ENCODE measurements at regions not wholly inside any gene's neighbourhood (a gene's known extent, or its start where the extent isn't known, plus 50 kb on each side); places are given as distances from the start of the nearest gene placed in this dataset.

- no peak for DNase-seq (ENCODE audit: low read depth, low spot score)
Observed at GRCh38 chr5:175037820-175038219, 313.4 kb downstream of the MSX2 start.

DNA sequence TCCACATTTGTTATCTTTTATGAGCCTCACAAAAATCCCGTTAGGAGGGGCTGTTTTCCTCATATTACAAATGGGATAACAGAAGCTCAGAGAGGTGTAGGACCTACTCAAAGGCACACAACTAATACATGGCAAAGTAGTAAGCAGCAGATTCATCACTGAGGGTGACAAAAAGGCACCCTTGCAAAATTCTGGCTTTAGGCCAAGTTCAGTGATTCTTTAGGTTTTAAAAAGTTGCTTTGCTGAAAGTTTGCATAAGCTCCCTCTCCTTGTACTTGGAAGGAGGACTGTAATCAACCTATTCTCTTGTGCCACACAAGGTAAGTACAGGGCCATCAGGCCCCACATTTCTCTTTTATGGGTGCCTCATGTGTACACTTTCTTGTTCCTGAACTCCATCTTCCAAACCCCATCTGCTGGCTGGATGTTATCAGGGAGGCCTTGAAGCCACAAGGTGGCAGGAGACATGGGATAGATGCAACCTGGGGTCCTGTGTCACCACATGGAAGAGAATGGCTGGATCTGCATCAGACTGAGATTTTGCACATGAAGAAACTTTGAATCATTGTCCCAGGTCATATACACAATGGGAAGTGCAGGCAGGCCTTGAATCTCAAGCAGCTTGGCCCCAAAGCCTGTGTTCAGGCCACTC is 311.6 kb downstream of the MSX2 start:
- no peak for DNase-seq (ENCODE audit: low read depth, low spot score)

DNA sequence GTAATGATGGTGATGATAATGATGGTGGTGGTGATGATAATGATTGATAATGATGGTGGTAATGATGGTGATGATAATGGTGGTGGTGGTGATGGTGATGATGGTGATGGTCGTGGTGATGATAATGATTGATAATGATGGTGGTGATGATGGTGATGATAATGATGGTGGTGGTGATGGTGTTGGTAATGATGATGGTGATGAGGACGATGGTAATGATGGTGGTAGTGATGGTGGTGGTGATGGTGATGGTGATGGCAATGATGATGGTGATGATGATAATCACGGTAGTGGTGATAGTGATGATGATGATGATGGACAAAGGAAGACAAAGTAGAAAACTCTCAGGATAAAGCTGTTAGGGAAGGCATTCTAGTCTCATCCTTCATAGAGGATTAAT is 310.5 kb downstream of the MSX2 start:
- no peak for DNase-seq (ENCODE audit: low read depth, low spot score)

GRCh38 chr5:175032741-175033151 is 308.4 kb downstream of the MSX2 start:
- DNase-seq (ENCODE audit: low read depth, low spot score): no peak

GRCh38 chr5:175032013-175032412 is 307.6 kb downstream of the MSX2 start:
- DNase-seq (ENCODE audit: low read depth, low spot score): no peak

- no peak for DNase-seq (ENCODE audit: low read depth, low spot score)
Observed at GRCh38 chr5:175027390-175027789, 303.0 kb downstream of the MSX2 start.

DNA sequence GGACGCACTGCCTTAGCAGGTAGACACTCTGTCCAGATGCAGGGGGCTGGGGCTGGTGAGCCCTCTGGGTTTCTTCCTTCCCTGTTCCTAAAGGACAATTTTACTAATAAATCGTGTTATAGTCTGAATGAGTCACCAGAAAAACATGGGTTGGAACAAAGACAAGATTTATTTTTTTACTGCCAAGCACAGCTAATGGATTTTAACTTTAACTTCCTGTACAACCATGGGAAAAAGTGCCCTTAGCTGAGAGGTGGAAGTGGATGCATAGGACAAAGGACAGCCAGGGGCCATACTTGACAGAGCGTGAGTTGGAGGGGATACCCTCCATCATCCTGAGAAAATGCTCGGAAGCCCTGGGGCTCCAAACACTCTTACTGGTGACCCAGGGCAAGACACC is 300.7 kb downstream of the MSX2 start:
- DNase-seq (ENCODE audit: low read depth, low spot score): no peak

- DNase-seq (ENCODE audit: low read depth, low spot score): no peak
Observed at GRCh38 chr5:175021841-175022625, 297.7 kb downstream of the MSX2 start.

- DNase-seq (ENCODE audit: low read depth, low spot score): no peak
Observed at GRCh38 chr5:175021321-175021720, 296.9 kb downstream of the MSX2 start.

DNA sequence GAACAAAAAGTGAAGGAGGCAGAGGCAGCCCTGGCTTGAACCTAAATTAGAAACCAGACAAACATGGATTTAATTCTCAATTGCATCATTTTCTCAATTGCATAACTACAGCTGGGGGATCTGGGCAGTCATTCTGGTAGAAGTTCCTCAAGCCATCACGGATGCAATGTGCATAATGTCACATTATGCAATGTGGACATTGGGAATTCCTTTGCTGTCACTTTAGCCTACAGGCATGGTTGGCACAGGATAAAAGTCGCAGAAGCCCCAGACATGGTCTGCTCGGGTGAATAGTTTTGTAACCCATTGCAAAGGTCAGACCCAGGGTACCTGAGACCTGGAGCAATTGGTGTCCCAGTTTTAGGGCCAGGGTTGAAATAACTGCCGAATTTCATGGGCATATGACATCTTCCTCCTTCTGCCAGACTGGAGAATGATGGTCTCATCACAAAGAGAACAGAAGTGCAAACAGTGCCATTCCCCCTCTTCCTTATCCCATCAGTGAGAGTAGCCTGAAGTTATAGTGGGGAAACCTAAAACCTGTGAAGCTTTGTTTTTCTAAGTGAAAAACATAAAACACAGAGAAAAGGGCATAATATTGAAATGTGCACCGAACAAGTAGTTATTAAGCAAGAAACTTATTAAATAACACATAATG is 290.8 kb downstream of the MSX2 start:
- DNase-seq (ENCODE audit: low read depth, low spot score): no peak

GRCh38 chr5:175013251-175013650 is 288.9 kb downstream of the MSX2 start:
- DNase-seq (ENCODE audit: low read depth, low spot score): no peak

GRCh38 chr5:175012267-175012666 is 287.9 kb downstream of the MSX2 start:
- no peak for DNase-seq (ENCODE audit: low read depth, low spot score)

- no peak for DNase-seq (ENCODE audit: low read depth, low spot score)
Observed at GRCh38 chr5:175003531-175003930, 279.1 kb downstream of the MSX2 start.

DNA sequence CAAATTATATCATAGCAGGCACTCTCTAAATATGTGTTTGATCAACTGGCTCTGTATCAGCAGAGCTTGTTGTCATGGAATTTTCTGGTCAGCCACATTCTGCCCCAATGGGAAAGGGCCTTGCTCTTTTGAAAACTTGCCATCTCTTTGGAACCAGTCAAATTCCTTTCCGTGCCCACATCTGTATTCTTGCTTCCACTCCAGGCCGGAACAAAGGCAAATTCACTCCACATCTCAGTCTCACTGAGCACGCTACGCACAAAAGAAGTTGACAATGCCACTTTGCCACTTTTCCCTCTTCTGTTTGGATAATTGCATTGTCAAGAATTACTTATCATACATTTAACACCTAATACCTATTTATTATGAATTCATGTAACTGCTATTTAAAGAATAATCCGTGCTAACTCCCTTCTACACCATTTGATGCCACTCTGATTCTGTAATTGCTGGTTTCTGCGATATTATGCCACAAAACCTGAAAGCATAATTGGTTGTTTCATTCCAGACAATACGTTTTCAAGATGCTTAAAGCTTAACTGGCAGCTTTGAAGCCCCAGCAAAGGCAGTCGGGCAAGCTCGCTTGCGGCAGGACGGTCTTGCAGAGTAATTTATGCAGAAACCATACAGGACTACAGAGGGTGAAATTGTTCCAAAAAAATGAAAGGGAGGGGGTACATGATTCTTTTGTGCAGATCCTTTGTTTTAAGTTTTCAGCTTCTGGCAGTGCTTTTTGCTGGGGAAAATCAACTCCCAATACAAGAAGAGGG is 277.7 kb downstream of the MSX2 start:
- no peak for DNase-seq (ENCODE audit: low read depth, low spot score)

- no peak for DNase-seq (ENCODE audit: low read depth, low spot score)
Observed at GRCh38 chr5:175001311-175001710, 276.9 kb downstream of the MSX2 start.

DNA sequence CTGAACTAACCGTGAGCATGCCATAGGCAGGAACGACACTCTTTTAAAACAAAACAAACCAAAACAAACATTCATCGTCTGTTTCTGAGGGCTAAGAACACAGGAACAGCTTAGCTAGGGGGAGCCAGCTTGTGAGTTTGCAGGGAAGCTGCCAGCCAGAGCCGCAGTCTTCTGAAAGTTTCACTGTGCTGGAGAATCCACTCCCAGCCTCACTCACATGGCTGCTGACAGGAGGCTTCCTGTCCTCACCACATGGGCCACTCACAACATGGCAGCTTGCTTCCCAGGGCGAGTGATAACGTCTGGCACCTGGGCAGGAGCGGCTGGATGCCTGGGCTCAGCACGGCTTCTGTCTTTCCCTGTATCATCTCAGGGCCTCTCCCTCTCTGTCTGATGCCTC is 275.2 kb downstream of the MSX2 start:
- no peak for DNase-seq (ENCODE audit: low read depth, low spot score)

DNA sequence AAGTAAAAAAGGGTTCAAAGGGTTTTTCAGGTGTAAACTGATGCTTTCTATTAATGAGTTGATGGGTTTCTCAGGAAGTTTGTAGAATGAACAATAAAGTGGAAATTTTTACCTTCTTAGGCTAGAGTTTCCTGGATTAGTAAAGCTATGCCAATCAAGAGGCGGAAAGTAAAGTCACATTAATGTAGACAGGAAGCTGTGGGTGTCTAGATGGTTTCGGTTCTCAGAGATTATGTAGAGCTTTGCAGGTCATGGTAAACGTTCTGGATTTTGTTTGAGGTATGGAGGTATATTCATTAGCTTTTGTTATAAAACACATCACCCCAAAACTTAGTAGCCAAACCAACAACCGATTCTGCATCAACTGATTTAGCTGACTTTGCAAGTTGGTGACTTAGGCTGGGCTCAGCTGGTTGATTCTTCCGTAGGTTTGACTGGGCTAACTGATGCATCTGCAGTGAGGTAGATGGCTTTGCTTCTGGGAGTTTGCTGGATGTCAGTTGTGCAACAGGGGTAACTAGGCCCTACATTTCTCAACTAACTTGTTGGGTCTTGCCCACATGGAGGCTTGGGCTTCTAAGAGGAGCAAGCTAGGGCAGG is 273.8 kb downstream of the MSX2 start:
- DNase-seq (ENCODE audit: low read depth, low spot score): no peak

- no peak for DNase-seq (ENCODE audit: low read depth, low spot score)
Observed at GRCh38 chr5:174997688-174998087, 273.3 kb downstream of the MSX2 start.

DNA sequence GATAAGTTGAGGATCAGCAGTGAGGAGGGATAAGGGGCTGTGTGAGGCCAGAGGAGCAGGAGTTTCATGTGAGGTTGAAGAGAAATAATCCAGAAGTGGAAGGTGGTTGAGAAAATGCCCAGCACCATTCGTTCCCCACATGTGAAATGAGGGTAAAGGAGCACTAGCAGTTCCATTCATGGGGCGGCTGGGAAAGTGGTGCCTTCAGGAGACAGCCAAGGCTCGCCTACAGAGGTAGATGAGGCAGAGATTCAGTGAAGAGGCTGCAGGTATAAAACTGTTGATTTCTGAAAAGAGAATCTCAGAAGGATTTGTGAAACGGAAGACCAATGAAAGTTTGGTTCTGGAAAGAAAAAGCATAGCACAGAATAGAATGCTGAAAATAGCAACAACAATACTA is 272.6 kb downstream of the MSX2 start:
- DNase-seq (ENCODE audit: low read depth, low spot score): no peak

- DNase-seq (ENCODE audit: low read depth, low spot score): no peak
Observed at GRCh38 chr5:174995827-174996226, 271.4 kb downstream of the MSX2 start.

GRCh38 chr5:174991847-174992246 is 267.5 kb downstream of the MSX2 start:
- DNase-seq (ENCODE audit: low read depth, low spot score): no peak

DNA sequence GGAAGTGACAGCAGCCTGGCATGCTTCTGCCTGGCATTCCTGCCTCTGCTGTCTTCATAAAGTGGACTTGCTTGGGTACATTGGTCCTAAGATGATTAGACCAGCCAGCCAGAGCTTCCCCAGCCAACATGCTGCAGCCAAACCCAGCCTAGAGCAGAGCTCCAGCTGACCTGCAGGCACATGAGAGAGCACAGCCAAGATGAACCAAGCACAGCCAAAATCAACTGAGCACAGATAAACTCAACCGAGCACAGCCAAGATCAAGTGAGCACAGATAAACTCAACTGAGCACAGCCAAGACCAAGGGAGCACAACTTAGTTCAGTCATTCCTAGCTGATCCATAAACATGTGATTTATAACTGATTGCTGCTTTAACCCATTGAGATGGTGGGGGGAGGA is 266.5 kb downstream of the MSX2 start:
- DNase-seq (ENCODE audit: low read depth, low spot score): no peak

Measured in activated CD4-positive, CD25-positive, alpha-beta regulatory T cell treated with anti-CD3 and anti-CD28 coated beads, Interleukin-2, amount 50 U/mL, for 16 hours (primary cell).